AG20443 (cell line): ENCODE measurements at regions not wholly inside any gene's neighbourhood (a gene's known extent, or its start where the extent isn't known, plus 50 kb on each side); places are given as distances from the start of the nearest gene placed in this dataset.
"Not testable (repeated sequence)": the region's sequence is repeated elsewhere in the genome, so short reads cannot be mapped to it uniquely, and the experiment has no call there.

Experiments
- DNase-seq: peaks from one replicate; pipeline ENCODE4 v3.0.0; 2012; ENCODE audit warnings: low spot score, mixed read lengths

DNA sequence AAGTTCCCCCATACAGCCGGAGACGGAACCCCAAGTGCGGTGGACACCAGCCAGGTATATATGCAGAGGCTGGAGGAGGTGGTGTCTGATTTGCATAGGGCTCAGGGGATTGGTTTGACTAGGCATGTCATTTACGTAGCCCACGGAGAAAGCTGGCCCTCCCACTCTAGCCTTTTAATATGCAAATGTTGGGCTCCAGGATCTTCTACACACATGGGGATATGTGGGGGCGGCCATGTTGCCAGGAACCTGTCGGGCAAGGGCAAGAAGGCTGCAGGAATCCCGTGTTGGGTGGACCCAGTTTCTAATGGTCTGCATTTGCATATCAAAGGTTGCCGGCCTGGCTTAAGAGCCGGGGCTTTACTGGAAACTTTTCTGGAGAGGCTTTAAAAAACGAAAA is 57.4 kb downstream of the FTHL17 start:
- DNase-seq = not testable (repeated sequence)

- no peak for DNase-seq
Observed at GRCh38 chrX:31012509-31013025, 59.3 kb downstream of the FTHL17 start.

GRCh38 chrX:31007321-31007720 is 64.5 kb downstream of the FTHL17 start:
- no peak for DNase-seq

GRCh38 chrX:31006027-31006426 is 65.8 kb downstream of the FTHL17 start:
- no peak for DNase-seq

- no peak for DNase-seq
Observed at GRCh38 chrX:30997411-30997810, 74.4 kb downstream of the FTHL17 start.

DNA sequence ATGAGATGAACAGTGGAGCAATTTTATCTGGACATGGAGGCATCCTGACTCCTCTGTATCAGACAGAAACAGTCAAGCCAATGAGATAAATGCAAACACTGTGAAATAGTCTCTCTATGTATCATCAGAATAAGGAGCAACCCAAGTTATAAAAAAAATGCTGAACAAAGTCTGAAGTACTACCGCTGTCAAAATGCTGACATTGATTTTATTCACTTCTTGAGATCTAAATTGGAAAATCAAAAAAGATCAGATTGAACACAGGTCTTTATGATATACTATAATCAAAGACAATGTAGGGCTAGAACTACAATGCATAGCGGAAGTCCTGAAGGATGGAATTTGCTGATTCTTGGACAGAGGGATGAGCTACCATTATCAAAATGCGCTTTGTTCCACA is 76.1 kb downstream of the FTHL17 start:
- DNase-seq = no peak

- DNase-seq = no peak
Observed at GRCh38 chrX:30995060-30995700, 76.7 kb downstream of the FTHL17 start.

- not testable (repeated sequence) for DNase-seq
Observed at GRCh38 chrX:30994018-30994417, 77.8 kb downstream of the FTHL17 start.

- no peak for DNase-seq
Observed at GRCh38 chrX:30992381-30992904, 79.4 kb downstream of the FTHL17 start.

GRCh38 chrX:30990361-30990760 is 81.5 kb downstream of the FTHL17 start:
- DNase-seq = no peak

DNA sequence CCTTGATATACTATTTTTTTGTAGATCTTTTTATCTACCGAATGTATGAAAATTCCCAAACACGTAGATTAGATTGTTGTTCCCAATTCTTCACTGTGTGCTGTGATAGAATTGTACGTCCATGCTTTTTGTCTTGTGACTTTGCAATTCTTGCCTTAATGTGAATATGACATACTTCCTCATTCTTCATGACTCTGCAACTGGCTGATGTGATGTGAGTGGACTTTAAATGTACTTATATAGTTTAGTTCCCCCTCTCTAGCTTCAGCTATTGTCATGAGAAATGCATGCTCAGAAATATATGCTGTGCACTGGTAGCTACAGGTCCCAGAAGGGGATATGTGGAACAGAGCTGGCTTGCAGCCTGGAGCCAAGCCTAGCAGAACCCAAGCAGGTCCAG is 89.4 kb downstream of the FTHL17 start:
- DNase-seq = no peak

GRCh38 chrX:30981968-30982367 is 89.9 kb downstream of the FTHL17 start:
- no peak for DNase-seq

- no peak for DNase-seq
Observed at GRCh38 chrX:30979271-30979670, 90.2 kb upstream of the TAB3 start.

GRCh38 chrX:30975467-30975866 is 86.4 kb upstream of the TAB3 start:
- no peak for DNase-seq

- DNase-seq = no peak
Observed at GRCh38 chrX:30973784-30974427, 84.9 kb upstream of the TAB3 start.

GRCh38 chrX:30971774-30972603 is 82.9 kb upstream of the TAB3 start:
- DNase-seq = peak; percentile 55

DNA sequence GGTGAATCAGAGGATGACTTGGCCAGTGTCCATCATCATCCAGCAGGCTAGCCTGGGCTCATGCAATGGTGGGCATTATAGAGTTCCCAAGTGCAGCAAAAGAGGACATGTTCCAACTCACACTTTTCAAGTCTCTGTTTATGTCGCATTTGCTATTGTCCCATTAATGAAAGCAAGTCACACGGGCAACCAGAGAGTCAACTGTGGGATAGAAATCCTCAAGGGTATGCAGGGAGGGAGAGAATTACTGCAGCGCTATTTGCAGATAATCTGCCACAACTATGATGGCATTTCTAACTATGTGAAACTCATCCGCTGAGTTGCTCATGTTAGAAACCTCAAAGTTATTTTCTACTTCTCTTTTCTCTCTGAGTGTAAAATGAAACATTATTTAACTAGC is 78.5 kb upstream of the TAB3 start:
- DNase-seq = no peak

DNA sequence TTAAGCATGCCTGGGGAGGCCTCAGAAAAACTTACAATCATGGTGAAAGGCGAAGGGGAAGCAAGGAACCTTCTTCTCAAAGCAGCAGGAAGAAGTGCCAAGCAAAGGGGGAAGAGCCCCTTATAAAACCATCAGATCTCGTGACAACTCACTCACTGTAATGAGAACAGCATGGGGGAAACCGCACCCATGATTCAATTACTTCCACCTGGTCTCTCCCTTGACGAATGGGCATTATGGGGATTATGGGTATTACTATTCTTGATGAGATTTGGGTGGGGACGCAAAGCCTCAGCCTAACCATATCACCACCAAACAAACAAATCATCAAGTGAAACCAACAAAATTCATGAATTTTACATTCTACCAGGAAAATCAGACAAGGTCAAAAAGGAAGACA is 76.7 kb upstream of the TAB3 start:
- no peak for DNase-seq

- DNase-seq = no peak
Observed at GRCh38 chrX:30961387-30962174, 72.5 kb upstream of the TAB3 start.

- DNase-seq = peak; percentile 64
Observed at GRCh38 chrX:30957753-30958152, 68.7 kb upstream of the TAB3 start.

- DNase-seq = no peak
Observed at GRCh38 chrX:30955687-30956086, 66.6 kb upstream of the TAB3 start.

GRCh38 chrX:30951003-30951402 is 61.9 kb upstream of the TAB3 start:
- DNase-seq = no peak
